ENCODE measurements at regions not wholly inside any gene's neighbourhood (a gene's known extent, or its start where the extent isn't known, plus 50 kb on each side); places are given as distances from the start of the nearest gene placed in this dataset.

DNA sequence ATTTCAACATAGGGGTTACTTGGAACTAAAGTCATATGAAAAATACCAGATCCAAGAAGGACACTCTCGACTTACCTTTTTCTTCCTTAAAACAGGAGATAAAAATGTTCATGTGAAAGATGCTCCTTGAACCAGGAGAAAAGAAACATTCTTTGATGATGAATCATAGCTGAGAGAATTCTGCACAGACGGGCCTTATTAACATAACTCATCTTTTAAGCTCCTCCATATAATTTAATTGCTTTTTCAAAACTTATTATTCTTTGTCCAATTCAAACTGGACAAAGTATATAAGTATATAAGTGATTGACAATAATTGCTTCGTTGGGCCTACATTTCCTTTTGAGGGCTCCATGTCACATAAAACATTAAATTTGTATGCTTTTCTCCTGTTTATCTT lies 945.2 kb upstream of the C9orf72 start:
- H2AK5ac ChIP-seq (ENCODE audit: low read depth, low read length), result no peak overlapping the region
- no peak overlapping the region for H3K56ac ChIP-seq (replicated peaks; ENCODE audit: insufficient read length, low read depth, low read length)
- no peaks in the 10 kb centered on the region for H3K36me3 ChIP-seq (ENCODE audit: control insufficient read depth in 2 of 4, insufficient read depth in 4 of 4, low read length in 3 of 4)
- CTCF ChIA-PET (ENCODE audit: partially characterized antibody), result no interaction called here
- H3K9me3 ChIP-seq (ENCODE audit: insufficient read depth in 2 of 2, low read depth in 1 of 2, low read length in 1 of 2), result no peaks in the 10 kb centered on the region
- WGBS, 2 experiments (ENCODE audit: extremely low coverage in 1 of 2, insufficient coverage in 1 of 2, insufficient read length in 1 of 2, insufficient replicate concordance in 2 of 2, low coverage in 1 of 2, low lambda C conversion rate in 2 of 2, missing lambda C conversion rate in 1 of 2), result 85% methylated on average over 3 of the region's 3 CpGs; no CpG with 5 or more reads in 1 of the 2 experiments
- H4K20me1 ChIP-seq (replicated peaks in 1 of 2; ENCODE audit: control insufficient read depth in 1 of 2, insufficient read depth in 2 of 2, low read length in 2 of 2), result no peaks in the 10 kb centered on the region
- H3K79me1 ChIP-seq (ENCODE audit: low read depth, low read length), result no peaks in the 10 kb centered on the region
- no peaks in the 10 kb centered on the region for H3K27me3 ChIP-seq (replicated peaks in 1 of 4; ENCODE audit: control insufficient read depth in 3 of 4, extremely low read depth in 1 of 4, insufficient read depth in 3 of 4, low read length in 3 of 4)
- no peak overlapping the region for H3K4me3 ChIP-seq (ENCODE audit: extremely low read depth in 1 of 4, insufficient read depth in 2 of 4, low read depth in 3 of 4, low read length in 4 of 4)
- no peak overlapping the region for H3K18ac ChIP-seq (ENCODE audit: extremely low read depth, low read length)
- H3K79me2 ChIP-seq (ENCODE audit: control insufficient read depth in 1 of 2, insufficient read depth in 2 of 2, low read length in 2 of 2), result no peaks in the 10 kb centered on the region
- no peak overlapping the region for H4K91ac ChIP-seq (replicated peaks; ENCODE audit: insufficient read length, low read length)
- no peak overlapping the region for H2BK120ac ChIP-seq (replicated peaks; ENCODE audit: low read depth, low read length)
- no peaks in the 10 kb centered on the region for H3K4me1 ChIP-seq (replicated peaks in 1 of 4; ENCODE audit: control insufficient read depth in 3 of 4, insufficient read depth in 4 of 4, low read length in 3 of 4)
- no peak overlapping the region for H2BK20ac ChIP-seq (ENCODE audit: low read length)
- DNase-seq (ENCODE audit: low read depth in 1 of 2, low spot score in 2 of 2) (no peak), FAIRE-seq (no peak)
- no peak overlapping the region for H3K23ac ChIP-seq (ENCODE audit: insufficient read length)
- no peak overlapping the region for H3K9ac ChIP-seq (replicated peaks in 1 of 4; ENCODE audit: extremely low read depth in 1 of 4, low read depth in 3 of 4, low read length in 3 of 4)
- no peak overlapping the region for H4K8ac ChIP-seq (ENCODE audit: extremely low read depth, insufficient read depth, low read length)
- no peak overlapping the region for H2AFZ ChIP-seq (ENCODE audit: low read length)
- POLR2A ChIA-PET (ENCODE audit: partially characterized antibody), result no interaction called here
- no peak overlapping the region for H3K4ac ChIP-seq (replicated peaks; ENCODE audit: insufficient read length, low read depth, low read length)
- no peaks in the 10 kb centered on the region for H3K23me2 ChIP-seq (ENCODE audit: low read depth, low read length)
- H2BK5ac ChIP-seq (ENCODE audit: low read depth, low read length), result no peak overlapping the region
- no peak overlapping the region for H3K4me2 ChIP-seq (ENCODE audit: insufficient read depth in 1 of 2, low read depth in 2 of 2, low read length in 2 of 2)
- no peak overlapping the region for H2BK12ac ChIP-seq (ENCODE audit: low read depth, low read length)
- no peak overlapping the region for H3K27ac ChIP-seq (ENCODE audit: low read depth, low read length)
- H2BK15ac ChIP-seq (ENCODE audit: low read length), result no peak overlapping the region
- no peak overlapping the region for H4K5ac ChIP-seq (ENCODE audit: insufficient read length, low read depth, low read length)
- H3K14ac ChIP-seq (ENCODE audit: insufficient read length), result no peak overlapping the region
- TF ChIP-seq RXRA (IDR thresholded peaks at IDR 0.05; ENCODE audit: insufficient read depth, low read depth, low read length) (no peak), NANOG (IDR thresholded peaks at IDR 0.05; ENCODE audit: insufficient read depth, low read depth, low read length, poor library complexity, severe bottlenecking) (no peak), CBX8 (IDR thresholded peaks at IDR 0.05; ENCODE audit: borderline replicate concordance, low read depth, low read length) (no peak), CTBP2 (IDR thresholded peaks at IDR 0.05; ENCODE audit: borderline replicate concordance, insufficient read depth, insufficient read length, low read length) (no peak), KDM5A (IDR thresholded peaks at IDR 0.05; ENCODE audit: low read length) (no peak), CHD1 (IDR thresholded peaks at IDR 0.05; ENCODE audit: low read depth, low read length) (no peak), TEAD4 (IDR thresholded peaks at IDR 0.05; ENCODE audit: low read depth, low read length) (no peak), GTF2F1 (IDR thresholded peaks at IDR 0.05; ENCODE audit: borderline replicate concordance, low read depth, low read length) (no peak), POLR2A (IDR thresholded peaks at IDR 0.05; ENCODE audit: control extremely low read depth in 1 of 2, low read depth in 2 of 2, low read length in 2 of 2) (no peak)
- TF ChIP-seq, protein P1, sequence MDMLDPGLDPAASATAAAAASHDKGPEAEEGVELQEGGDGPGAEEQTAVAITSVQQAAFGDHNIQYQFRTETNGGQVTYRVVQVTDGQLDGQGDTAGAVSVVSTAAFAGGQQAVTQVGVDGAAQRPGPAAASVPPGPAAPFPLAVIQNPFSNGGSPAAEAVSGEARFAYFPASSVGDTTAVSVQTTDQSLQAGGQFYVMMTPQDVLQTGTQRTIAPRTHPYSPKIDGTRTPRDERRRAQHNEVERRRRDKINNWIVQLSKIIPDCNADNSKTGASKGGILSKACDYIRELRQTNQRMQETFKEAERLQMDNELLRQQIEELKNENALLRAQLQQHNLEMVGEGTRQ (IDR thresholded peaks at IDR 0.05; ENCODE audit: low read length), result no peak
